AG20443 (cell line): ENCODE measurements at regions not wholly inside any gene's neighbourhood (a gene's known extent, or its start where the extent isn't known, plus 50 kb on each side); places are given as distances from the start of the nearest gene placed in this dataset.

Experiments used
- DNase-seq: peaks from one replicate; pipeline ENCODE4 v3.0.0; 2012; ENCODE audit warnings: low spot score, mixed read lengths

DNA sequence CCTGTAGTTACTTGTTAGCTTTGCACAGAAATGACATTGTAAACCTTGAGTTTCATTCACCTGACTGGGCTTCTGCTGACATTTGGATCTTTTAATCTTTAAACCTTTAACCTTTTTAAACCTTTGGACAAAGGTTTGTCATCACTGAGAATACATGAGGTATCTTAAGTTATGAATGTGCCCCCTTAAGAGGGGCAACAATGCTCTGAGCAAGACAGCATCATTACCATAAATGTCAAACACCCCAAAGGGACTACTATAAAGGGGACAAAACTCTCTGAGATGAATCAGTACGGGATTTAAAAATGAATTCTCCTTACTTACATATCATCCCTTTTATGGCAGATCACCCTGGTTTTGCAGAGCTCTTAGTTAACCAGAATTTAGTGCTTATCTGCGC lies 203.3 kb downstream of the COG6 start:
- DNase-seq: no peak

DNA sequence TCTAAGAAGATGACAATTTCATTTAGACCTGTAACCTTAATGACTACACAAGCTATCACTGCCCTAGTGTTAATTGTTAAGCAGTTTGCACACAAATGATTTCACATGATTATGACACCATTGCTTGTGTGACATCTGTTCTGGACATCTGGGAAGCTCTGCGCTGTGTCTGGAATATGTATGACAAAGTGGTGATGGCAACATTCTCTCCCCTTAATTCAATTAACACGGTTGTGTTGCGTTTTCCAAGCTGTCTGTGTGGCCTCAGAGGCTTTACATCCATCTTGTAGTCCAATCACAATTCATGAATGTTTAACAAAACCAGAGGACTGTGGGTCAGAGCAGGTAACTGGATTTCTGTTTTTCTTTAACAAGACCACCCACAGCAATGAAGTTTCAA lies 204.4 kb downstream of the COG6 start:
- no peak for DNase-seq

DNA sequence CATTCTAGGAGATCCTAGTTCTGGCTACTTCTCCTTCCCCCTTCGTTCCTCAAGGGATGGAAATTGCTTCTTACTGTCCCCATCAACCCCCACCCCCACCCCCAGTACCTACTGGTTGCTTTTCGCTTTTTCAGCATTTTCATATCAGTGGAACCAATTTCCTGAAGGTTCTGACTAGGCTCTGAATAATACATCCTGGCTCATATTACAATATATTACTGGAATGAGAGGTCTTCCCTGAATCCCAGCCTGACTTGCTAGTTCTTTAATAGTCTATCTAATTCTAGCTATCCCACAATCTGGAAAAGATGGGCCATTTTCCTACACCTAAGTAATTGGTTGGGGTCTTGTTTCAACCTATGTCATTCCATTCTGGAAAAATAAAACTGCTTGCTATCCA lies 207.4 kb downstream of the COG6 start:
- no peak for DNase-seq

DNA sequence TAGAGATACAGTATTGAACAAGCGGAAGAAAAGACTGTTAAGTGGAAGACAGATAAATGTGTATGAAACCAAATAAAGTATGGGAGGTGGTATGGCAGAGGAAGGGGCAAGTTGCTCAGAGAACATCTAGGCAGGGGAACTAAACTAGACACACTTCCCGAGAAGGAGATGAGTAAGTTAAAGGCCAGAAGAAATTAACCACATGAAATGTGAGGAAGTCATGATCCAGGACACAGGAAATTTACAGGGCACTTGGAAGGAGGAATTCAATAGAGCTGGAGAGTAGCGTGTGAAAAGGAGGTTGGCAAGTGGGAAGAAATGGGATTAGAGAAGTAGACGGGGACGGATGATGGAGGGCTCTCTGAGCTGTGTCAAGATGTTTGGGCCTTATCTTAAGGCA lies 208.8 kb downstream of the COG6 start:
- no peak for DNase-seq

DNA sequence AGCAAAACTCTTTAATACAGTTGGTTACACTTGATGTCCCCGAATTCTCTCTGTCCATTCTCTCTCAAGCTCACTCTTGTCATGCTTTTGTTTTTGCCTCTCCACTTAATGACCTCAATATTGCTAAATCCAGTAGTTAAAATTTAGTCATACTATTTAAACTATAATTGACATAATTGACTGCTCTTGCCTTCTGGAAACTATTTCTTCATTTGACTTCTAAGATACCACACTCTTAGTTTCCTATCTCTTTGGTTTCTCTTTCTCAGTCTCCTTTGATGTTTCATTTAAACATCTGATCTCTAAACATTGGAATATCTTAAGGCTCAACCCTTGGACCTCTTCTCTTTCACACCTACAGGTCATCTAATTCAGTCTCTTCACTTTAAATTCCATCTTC lies 211.3 kb downstream of the COG6 start:
- no peak for DNase-seq

DNA sequence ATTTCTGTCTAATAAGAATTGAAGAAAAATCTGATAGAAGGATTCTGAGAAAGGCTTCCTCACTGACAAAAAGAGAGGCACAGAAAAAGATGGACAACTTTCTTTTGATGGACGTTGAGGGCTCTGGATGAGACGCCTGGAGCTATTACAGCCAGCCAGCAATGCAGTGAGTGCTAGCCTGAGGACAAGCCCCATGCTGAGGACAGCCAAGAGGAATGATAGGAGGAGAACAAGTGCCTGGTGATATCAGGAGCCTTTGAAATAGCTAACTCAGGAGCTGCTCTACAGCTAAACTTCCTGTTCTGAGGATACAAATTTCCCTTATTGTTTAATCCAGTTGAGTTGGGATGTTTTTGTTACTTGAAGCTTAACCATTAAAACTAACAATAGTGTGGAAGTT lies 212.3 kb downstream of the COG6 start:
- DNase-seq: no peak

DNA sequence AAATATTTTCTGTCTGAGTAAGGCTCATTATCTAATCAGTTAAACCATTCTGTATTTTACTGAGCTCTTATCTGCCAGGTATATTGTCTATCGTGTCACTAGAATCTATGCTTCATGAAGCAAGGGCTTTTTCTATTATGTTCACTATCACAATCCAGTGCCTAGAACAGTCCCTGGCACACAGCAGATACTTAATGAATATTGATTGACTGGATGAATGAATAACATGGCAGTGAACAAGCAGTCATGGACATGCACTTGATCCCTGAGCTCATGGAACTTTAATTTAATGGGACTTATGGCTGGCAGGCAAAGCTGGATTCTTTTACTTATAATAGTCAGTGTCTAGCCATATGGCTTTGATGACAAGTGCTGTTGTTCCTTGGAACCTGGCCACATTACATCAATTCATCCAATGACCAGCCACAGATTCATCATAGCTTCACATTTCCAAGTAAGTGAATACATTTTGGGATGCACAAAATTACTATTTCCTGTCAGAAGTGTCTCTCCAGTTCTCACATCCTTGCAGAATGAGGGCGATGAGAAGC lies 214.8 kb downstream of the COG6 start:
- DNase-seq: no peak

DNA sequence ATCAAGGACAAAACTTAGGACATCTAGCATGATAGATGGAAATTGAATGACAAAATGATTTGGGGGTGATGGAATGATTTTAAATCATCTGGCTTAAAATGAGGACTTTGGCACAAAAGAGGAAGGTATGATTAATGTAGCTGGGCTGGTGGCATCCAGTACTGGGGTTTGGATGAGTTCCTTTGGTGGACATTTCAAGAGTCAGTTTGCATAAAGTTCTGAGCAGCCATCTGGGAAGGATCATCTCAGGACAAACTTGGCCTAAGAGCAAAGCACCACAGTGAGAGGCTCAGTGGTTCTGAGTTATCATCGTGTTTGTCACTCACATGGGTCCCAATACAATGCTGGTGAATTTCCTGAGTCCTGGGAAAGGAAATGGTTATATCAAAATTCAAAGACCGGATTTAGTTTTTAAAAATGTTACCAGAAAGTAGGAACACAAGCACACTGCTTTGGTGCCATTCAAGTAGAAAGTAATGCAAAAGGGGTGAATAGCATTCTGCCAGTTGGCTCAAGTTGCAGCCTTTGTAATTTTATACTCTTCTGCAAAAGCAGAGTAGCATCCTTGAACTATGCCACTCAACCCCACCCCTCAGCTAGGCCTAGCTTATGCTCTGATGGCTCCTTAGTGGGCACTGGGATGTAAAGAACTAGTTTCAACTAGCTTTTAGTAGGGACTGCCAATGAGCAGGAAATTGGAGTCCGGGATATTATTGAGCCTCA lies 219.0 kb downstream of the COG6 start:
- DNase-seq: no peak

DNA sequence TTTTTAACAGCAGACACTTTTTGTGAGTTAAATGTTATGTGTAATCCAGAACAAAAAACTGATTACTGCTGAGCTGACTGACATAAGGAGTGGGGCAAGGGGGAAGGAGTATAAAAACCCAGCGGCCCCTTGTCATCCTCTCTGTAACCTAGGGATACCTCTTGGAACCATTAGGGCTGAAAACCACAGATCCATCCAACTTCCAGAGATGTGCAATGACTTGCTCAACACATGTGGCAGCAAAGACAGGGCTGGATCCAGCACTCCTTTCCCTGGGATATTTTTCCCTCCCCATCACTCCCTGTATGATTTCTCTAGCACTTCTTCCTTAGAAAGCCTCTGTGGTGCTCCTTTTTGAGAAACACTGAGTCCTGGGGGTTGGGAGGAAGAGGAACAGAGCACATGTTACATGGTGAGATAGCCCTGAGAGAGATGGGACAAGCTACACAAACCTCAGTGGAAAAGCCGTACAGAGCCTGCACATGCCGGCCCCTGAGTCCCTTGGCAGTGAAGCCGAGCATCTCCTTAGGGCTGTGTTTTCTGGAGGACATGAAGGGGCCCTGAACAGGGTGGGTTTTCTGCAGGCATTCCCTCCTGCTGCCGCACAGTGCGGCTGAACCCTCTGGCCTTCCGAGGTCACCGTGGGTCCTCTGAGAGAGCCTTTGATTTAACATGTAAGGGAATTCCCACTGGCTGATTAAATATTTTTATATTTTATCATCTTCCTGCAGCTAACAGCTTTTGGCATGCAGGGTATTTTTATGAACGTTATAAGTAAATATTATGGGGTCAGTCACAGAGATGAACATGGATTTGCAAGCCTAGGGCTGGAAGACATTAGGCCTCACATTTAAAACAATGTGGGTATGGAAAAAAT lies 219.9 kb downstream of the COG6 start:
- DNase-seq: peak; percentile 22

DNA sequence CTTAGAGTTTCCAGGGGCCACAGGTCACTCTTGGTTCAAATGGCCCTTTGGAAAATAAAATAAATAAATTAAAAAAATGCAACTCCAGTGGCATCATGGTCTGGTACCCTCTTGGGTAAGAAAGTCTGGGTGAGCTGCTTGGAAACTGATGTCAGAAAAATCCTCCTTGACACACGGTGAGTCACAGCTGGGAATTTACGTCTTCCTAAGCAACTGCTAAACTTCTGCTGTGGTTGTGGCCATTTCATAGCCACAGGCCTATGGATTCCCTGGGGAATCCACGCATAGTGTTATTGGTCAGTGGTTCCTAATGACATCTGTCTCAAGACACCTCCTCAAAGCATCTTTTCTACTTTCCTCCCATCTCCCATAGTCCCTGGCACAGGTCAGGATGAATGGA lies 220.8 kb downstream of the COG6 start:
- DNase-seq: peak; percentile 82

DNA sequence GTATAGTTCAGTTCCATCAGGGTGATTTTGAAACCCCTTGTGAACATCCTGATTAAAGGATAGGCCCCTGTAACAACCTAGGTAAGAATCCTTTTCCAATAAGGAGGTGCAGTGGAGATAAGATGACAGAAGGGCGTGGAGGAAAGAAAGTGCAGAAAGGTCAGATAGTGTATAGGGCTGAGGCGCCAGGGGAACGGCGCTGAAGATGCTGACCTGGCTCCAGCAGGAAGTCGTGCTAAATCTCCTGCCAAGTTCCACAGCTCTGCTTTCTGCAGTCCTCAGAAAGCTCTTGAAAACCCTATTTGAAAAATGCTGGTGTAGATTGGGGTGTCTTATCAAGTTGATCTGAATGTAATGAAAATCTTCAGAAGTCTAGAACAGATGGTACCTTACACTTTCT lies 221.7 kb downstream of the COG6 start:
- no peak for DNase-seq

DNA sequence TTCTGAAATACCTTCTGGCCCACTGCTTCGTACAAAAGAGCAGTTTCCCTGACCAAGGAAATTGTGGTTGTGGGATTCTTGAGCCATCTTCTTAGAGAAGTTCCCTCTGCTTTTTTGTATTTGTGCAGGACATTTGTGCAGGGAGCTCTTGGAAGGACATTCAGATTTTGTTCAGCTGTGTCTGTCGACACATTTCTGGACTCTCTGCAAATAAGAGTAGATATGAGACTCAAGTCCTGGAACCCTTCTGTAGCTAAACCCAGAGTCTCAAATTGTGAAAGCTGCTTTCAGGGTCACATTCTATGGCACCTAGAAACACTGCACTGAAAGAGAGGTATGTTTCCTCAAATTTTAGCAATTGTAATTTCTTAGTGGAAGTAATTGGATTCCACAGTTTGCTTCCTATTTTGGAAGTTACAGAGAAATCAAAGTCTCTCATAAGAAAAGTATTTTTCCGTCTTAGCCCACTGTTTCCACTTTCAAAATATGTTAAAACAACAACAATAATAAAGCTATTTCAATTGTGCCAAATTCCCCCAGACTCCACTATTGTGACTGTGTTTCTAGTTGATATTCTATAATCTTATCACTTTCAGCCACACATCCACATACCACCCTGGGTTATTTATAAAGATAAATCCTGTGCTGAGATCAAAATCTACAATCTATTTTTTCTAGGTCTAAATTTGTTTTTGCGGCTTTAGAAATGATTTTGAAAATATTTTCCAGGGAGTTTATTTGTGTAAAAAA lies 224.0 kb downstream of the COG6 start:
- DNase-seq: no peak

DNA sequence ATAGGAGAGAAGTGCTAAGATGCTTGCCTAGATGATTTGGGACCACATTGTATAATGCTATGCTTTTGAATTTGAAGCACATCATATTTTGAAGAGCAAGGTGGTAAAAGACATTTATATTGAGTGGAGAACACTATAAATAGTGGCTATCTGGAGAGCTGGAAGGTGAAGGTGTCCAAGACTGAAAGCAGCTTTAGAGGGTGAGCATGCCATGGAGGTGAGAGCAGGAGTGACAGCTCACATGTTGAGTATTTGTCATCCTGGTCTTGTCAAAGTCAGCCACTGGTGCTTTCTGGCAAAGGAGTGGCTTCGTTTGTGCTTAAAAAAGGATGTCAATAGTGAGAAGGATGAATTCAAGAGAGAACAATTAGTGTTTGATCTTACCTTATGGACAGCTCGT lies 225.9 kb downstream of the COG6 start:
- no peak for DNase-seq

DNA sequence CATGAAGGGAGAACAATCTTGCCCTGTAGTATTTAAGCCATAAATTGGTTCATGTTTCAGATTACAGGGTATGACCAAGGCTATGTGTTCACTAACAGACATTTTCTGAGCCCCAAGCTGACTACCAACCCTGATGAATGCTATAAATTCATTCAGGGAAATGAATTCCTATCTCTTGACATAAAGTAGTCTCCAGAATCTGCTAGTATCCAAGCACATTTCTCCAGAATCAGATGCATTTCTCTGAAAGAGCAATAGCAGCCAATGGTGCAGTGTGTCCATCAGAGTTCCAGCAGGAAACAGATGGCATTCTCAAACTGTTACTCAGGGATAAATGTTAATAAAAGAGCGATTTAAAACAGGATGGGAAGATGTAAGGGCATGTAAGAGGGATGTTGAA lies 226.4 kb downstream of the COG6 start:
- DNase-seq: no peak

DNA sequence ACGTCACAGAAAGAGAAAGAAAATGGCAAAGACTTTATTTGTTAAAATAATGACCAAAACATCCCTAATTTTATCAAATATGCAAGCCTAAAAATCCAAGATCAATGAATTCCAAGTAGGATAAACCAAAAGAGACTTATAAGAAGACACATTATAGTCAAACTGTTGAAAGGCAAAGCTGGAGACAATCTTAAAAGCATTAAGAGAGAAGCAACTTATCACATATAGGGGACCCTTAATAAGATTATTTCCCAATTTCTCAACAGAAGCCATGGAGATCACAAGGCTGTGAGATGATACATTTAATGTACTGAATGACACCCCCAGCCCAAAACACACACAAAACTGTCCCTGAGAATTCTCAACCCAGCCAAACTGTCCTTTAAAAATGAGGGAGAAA lies 228.7 kb downstream of the COG6 start:
- DNase-seq: no peak

DNA sequence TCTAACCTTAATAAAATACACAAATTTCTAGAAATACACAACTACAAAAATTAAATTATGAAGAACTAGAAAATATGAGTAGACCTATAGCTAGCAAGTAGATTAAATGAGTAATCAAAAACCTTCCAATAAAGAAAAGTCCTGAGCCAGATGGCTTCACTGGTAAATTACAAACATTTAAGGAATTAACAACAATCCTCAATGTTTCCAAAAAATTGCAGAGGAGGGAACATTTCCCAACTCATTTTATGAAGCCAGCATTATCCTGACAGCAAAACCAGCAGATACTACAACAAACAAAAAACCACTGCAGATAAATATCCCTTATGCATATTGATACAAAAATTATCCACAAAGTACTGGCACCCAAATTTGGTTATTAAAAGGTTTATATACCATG lies 230.9 kb downstream of the COG6 start:
- no peak for DNase-seq

DNA sequence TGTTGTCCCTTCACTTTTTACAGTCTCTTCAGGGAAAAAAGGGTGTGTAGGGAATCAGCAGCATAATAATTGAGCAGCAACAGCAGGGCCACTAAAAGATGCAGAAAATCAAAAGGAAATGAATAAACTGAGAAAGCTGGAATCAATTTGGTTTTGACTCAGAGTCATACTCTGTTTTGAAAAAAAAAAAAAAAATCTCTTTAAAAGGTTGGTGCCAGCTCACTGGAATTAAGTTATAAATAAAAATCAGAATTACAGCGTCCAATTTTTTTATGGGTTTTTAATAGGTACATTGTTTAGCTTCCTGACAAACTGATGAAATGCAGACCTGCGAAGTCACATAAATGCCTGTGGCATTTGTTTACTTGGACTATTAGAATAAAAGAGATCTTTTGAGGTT lies 231.9 kb downstream of the COG6 start:
- no peak for DNase-seq

DNA sequence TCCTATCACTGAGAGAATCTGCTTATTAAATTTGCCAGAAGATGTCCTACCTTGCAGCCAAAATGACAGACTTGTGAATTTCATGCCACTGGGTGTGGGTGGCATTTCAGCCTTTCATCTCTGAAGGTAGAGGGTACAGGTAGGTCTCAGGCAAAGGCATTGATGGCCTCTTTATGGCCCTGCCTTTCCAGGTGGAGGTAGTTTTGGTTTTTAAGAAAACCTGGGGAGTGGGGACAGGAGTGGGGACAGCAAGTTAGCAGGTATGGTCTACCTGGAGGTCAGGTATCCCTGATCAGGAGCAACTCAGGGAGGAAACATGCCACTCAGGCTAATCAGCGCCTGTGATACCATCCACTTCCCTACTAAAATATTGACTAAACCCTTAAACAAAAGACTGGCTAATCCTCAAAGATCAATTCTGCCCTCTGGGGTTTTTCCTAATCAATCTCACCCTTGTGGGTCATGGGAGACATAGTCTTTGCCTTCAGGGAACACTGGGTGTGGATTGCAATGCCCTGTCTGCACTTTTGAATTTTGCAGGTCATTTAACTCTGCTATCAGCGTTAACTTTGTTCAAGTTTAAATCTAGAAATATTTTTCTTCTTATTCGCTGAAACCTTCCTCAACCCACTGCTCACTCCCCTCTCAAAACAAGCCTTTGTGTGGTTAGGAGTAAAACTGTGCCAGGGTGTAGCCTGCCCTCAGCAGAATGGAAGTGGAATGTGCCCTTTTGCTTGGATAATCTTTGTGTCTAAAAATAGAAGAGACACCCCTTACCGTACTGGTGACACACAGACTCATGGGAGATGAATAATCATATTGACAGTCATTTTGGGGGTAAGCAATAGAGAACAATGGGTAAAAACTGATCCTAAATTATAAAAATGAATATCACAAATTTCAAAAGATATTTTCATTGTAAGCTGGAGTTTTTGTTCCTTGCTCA lies 233.7 kb downstream of the COG6 start:
- no peak for DNase-seq

DNA sequence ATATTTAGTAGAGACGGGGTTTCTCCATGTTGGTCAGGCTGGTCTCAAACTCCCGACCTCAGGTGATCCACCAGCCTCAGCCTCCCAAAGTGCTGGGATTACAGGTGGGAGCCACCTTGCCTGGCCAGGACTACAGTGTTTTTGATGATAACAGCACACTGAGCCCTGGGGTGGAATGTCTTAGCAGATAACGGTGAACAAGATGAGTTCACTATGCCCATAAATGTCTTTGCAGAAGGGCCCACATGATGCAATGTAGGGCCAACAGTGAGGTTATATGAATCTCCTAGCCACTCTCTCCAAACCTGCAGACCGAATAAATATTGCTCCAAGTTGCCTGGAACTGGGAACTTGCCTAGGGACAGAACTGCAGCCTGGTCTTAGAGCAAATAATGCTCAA lies 235.1 kb downstream of the COG6 start:
- no peak for DNase-seq

DNA sequence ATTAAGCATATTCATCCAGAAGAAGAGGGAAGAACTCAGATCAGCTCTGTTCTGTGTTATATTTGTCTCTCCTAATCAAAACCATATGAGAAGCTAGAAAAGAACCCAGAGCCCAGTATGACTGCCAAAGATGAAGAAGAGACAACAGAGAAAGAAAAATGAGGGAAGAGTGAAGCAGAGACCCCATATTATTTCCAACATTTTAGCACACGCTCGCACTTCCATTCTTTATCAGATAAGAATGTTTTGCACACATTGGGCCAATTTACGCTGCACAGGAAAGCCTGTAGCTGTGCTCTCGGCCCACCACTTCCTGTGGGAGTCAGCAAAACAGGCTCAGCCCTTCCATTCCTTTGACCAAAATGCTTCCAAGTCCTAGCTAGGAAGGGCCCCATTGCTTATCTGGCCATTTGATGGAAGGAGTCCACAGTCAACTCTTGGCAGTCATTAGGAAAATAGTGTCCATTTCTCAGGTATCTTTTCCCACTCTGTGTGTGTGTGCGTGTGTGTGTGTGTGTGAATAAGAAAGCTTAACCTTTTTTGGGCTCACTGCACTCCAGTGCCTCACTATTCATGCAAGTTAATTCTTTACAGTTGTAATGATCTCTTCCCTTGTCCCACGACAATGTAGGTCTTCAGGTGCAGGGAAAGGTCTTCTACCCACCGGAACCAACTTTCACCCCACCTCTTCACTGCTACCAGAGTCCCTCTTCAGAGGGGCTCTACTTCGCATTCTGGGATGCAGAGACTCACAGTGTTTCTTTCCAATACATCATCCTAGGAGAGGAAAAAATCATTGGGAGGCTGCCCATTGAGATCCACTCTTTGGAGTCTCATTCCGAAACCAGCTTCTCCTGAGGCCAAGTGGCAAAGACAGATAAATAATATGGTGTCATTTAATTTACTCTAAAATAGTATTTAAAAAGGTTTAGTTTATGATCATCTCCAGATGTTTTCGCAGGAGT lies 237.5 kb downstream of the COG6 start:
- no peak for DNase-seq
